ENCODE measurements at regions not wholly inside any gene's neighbourhood (a gene's known extent, or its start where the extent isn't known, plus 50 kb on each side); places are given as distances from the start of the nearest gene placed in this dataset.

DNA sequence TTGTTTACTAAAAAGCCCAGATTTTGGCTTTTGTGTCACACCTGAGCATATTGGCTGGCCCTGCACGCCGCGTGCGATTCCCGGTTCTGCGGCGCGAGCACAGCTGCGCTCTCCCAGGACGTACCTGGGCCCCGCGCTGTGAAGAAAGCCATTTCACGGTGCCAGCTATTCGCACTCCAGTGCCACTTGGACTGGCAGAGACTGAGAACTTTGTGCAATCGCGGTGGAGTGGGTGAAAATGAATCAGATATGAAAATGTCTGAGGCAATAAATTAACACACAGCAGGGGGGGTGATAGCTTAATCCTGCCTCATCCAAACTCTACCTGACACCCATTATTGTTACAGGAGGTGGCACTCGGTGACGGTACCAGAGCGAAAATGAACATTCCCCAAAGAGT lies 330.1 kb upstream of the MGMT start:
- TF ChIP-seq, protein P1, sequence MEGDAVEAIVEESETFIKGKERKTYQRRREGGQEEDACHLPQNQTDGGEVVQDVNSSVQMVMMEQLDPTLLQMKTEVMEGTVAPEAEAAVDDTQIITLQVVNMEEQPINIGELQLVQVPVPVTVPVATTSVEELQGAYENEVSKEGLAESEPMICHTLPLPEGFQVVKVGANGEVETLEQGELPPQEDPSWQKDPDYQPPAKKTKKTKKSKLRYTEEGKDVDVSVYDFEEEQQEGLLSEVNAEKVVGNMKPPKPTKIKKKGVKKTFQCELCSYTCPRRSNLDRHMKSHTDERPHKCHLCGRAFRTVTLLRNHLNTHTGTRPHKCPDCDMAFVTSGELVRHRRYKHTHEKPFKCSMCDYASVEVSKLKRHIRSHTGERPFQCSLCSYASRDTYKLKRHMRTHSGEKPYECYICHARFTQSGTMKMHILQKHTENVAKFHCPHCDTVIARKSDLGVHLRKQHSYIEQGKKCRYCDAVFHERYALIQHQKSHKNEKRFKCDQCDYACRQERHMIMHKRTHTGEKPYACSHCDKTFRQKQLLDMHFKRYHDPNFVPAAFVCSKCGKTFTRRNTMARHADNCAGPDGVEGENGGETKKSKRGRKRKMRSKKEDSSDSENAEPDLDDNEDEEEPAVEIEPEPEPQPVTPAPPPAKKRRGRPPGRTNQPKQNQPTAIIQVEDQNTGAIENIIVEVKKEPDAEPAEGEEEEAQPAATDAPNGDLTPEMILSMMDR (IDR thresholded peaks at IDR 0.05; ENCODE audit: borderline replicate concordance, control extremely low read depth, extremely low read depth, insufficient read depth, missing control alignments): no peak
- in situ Hi-C loops (cut with MboI; ENCODE audit: low sequenced_read_pairs, unreplicated experiment): no loop called here
- no peak for DNase-seq (ENCODE audit: low spot score)

DNA sequence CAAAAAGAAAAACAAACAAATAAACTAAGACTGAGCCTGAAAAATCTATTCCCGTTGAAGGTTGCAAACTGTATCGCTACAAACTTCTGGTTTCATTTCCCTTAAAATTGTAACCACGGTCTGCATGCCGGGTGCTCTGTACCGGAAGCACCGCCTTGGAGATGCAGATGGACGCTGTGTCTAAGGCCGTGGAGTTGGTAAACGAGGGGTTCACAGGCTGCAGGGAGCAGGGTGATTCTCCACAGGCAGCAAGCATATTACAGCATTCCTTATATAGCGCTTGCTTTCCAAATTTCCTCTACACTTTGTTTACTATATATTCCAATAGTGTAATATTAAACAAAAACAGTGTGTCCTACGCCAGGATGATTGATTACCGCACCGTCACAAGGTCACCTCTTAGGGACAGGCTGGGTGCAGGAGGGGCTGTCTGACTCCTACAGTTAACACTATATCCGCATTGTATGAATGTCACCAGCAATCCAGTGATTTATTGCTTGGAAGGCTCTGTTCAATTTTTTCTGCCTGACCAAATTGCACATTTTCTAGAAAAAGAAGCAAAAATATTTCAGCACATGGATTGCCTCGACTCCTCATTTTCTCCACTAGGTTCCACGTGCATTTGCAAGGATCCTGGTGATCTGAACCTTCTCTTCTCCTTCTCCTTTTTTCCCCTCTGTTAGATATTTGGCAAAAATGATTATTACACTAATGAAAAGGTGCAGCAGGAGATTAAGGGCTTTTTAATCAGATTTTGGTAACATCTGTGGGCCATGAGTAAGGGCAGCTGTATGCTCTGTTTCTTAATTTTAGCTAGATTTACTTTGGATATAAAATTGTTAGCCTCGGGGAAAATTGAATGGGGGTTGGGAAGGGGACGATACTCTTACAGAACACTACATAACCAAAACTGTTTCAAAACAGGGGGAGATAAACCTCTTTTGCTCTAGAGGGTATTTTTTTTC lies 325.8 kb upstream of the MGMT start:
- no peak for DNase-seq (ENCODE audit: low spot score)
- in situ Hi-C loops (cut with MboI; ENCODE audit: low sequenced_read_pairs, unreplicated experiment): no loop called here
- TF ChIP-seq, protein P1 (IDR thresholded peaks at IDR 0.05; ENCODE audit: borderline replicate concordance, control extremely low read depth, extremely low read depth, insufficient read depth, missing control alignments): no peak

DNA sequence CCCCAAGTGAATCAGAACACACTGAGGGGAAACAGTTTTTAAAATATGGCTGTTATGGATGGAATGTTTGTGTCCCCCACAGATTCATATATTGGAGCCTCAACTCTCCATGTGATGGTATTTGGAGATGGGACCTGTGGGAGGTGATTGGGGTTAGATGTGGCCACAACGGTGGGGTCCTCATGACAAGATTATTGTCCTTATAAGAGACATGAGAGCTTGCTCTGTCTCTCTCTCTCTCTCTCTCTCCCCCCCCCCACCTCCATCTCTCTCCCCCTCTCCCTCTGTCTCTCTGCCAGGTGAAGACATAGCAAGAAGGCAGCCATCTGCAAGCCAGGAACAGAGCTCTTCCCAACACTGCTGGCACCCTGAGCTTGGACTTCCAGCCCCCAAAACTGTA lies 315.8 kb upstream of the MGMT start:
- in situ Hi-C loops (cut with MboI; ENCODE audit: low sequenced_read_pairs, unreplicated experiment): no loop called here
- TF ChIP-seq, protein P1 (IDR thresholded peaks at IDR 0.05; ENCODE audit: borderline replicate concordance, control extremely low read depth, extremely low read depth, insufficient read depth, missing control alignments): no peak

DNA sequence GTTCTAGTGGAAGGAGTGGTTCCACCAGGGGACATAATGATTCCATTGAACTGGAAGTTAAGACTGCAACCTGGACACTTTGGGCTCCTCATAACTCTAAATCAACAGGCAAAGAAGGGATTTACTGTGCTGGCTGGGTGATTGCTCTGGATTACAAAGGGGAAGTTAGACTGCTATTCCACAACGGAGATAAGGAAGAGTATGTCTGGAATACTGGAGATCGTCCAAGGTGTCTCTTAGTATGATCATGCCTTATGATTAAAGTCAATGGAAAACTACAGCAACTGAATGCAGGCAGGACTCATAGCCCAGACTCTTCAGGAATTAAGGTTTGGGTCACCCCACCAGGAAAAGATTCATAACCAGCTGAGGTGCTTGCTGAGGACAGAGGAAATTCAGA lies 310.6 kb upstream of the MGMT start:
- in situ Hi-C loops (cut with MboI; ENCODE audit: low sequenced_read_pairs, unreplicated experiment): no loop called here
- TF ChIP-seq, protein P1 (IDR thresholded peaks at IDR 0.05; ENCODE audit: borderline replicate concordance, control extremely low read depth, extremely low read depth, insufficient read depth, missing control alignments): no peak
- DNase-seq (ENCODE audit: low spot score): no peak

More for the DNA sequence above, 315.8 kb upstream of the MGMT start:
- no peak for DNase-seq (ENCODE audit: low spot score)

DNA sequence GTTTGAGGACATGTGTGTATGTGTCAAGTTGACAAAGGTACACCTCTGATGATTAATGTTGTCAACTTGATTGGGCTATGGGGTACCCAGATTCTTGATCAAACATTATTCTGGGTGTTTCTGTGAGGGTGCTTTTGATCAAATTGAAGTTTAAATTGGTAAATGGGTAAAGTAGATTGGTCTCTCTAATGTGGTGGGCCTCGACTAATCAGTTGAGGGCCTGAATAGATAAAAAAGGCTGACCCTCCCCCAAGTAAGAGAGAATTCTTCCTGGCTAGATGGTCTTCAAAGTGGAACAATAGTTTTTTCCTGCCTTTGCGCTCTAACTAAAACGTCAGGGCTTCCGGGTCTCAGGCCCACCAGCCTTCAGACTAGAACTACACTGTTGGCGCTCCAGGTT lies 309.9 kb upstream of the MGMT start:
- DNase-seq (ENCODE audit: low spot score): no peak
- TF ChIP-seq, protein P1 (IDR thresholded peaks at IDR 0.05; ENCODE audit: borderline replicate concordance, control extremely low read depth, extremely low read depth, insufficient read depth, missing control alignments): no peak
- in situ Hi-C loops (cut with MboI; ENCODE audit: low sequenced_read_pairs, unreplicated experiment): no loop called here

DNA sequence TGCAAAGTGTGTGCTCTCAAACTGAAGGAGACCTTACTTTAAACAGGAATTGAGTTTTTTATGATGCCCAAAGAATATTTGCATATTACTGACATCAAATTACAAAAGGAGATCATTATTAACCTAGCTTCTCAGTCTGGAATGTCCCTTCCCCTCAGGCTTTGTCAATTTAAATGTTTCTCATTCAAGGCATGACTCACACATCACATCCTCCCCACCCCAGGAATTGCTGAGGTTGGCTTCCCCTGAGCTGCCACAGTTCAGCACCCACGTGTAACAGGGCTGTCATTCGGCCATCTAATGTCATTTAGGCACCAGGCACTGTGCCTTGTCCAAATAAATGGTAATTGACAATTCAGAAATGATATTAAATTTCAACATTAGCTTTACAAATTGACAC lies 305.9 kb upstream of the MGMT start:
- DNase-seq (ENCODE audit: low spot score): no peak
- in situ Hi-C loops (cut with MboI; ENCODE audit: low sequenced_read_pairs, unreplicated experiment): no loop called here
- TF ChIP-seq, protein P1 (IDR thresholded peaks at IDR 0.05; ENCODE audit: borderline replicate concordance, control extremely low read depth, extremely low read depth, insufficient read depth, missing control alignments): no peak
